GM12872 (cell line): ENCODE measurements at regions not wholly inside any gene's neighbourhood (a gene's known extent, or its start where the extent isn't known, plus 50 kb on each side); places are given as distances from the start of the nearest gene placed in this dataset.

Source experiments
- TF ChIP-seq, protein P1 (sequence below): IDR thresholded peaks from 3 replicates; pipeline ENCODE4 v1.5.1; 2011; ENCODE audit warnings: low read depth, mild to moderate bottlenecking, low read length, moderate library complexity; ENCODE audit not compliant: insufficient read depth

DNA sequence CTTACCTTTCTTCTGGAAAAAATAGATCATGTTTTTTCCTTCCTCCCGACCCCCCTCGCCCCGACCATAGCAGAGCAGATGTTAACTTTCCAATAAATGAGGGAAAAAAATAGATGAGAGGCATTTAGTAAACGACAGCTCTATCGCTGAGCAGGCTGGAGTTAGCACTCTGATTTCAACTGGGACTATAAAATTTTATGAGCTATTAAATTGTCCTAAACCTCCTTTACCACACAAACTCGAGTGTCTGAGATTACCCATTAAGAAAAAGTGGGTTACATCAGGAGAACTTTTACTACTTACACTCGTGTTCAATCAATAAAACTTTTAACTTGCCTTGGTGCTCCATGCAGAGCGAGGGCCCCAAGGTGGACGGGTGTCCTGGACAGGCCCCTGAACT is 59.8 kb upstream of the RNU6ATAC start:
- TF ChIP-seq, protein P1, sequence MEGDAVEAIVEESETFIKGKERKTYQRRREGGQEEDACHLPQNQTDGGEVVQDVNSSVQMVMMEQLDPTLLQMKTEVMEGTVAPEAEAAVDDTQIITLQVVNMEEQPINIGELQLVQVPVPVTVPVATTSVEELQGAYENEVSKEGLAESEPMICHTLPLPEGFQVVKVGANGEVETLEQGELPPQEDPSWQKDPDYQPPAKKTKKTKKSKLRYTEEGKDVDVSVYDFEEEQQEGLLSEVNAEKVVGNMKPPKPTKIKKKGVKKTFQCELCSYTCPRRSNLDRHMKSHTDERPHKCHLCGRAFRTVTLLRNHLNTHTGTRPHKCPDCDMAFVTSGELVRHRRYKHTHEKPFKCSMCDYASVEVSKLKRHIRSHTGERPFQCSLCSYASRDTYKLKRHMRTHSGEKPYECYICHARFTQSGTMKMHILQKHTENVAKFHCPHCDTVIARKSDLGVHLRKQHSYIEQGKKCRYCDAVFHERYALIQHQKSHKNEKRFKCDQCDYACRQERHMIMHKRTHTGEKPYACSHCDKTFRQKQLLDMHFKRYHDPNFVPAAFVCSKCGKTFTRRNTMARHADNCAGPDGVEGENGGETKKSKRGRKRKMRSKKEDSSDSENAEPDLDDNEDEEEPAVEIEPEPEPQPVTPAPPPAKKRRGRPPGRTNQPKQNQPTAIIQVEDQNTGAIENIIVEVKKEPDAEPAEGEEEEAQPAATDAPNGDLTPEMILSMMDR, result no peak

GRCh38 chr9:134224567-134225093 is 60.3 kb upstream of the RNU6ATAC start:
- TF ChIP-seq, protein P1, result no peak

DNA sequence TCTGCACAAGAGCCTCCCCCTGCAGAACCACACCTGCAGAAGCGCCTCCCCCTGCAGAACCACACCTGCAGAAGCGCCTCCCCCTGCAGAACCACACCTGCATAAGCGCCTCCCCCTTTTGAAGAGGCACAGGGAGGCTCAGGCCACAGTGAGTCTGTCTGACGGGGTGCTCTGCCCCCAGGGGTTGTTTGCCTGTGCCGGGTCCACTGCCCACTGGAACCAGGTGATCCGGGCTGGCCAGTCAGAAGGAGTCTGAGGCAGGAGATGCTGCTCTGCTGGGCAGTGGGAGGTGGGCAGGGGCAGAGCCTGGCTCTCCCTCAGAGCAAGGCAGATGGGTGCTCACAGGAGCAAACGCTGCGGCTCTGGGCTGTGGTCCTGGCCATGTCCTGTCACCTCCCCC is 60.8 kb upstream of the RNU6ATAC start:
- TF ChIP-seq, protein P1, result no peak

GRCh38 chr9:134225816-134226215 is 61.5 kb upstream of the RNU6ATAC start:
- TF ChIP-seq, protein P1, result no peak

DNA sequence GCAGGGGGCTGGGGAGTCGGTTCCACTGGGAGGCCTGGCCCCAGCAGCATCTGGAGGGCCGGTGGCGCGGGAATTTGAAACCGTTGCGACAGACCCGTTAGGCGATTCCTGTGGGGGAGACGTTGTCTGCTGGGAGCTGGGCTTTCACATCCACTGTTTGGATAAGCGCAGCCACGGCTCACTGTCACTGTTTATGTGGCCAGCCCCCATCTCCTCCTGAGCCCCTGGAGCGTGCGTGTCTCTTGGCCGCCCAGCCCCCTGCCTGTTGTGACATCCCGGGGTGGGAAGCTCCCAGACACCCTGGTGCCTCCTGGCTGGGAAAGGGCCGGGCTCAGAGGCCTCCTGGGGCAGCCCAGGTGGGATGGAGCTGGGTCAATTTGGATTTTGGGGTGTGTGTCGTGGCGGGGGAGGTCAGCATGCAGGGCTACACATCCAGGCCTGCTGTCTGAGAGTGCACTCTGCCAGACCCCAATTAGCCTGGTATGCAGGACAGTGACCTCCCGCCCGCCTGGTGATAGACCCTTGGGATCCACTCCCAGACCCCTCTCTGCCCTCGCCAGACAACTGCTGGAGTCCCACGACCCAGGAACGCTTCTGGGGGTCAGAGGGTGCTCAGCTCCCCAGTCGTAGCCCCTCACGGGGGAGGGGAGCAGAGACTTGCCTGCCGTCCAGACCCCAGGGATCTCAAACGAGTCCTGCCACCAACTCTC is 62.0 kb upstream of the RNU6ATAC start:
- TF ChIP-seq, protein P1, result no peak

DNA sequence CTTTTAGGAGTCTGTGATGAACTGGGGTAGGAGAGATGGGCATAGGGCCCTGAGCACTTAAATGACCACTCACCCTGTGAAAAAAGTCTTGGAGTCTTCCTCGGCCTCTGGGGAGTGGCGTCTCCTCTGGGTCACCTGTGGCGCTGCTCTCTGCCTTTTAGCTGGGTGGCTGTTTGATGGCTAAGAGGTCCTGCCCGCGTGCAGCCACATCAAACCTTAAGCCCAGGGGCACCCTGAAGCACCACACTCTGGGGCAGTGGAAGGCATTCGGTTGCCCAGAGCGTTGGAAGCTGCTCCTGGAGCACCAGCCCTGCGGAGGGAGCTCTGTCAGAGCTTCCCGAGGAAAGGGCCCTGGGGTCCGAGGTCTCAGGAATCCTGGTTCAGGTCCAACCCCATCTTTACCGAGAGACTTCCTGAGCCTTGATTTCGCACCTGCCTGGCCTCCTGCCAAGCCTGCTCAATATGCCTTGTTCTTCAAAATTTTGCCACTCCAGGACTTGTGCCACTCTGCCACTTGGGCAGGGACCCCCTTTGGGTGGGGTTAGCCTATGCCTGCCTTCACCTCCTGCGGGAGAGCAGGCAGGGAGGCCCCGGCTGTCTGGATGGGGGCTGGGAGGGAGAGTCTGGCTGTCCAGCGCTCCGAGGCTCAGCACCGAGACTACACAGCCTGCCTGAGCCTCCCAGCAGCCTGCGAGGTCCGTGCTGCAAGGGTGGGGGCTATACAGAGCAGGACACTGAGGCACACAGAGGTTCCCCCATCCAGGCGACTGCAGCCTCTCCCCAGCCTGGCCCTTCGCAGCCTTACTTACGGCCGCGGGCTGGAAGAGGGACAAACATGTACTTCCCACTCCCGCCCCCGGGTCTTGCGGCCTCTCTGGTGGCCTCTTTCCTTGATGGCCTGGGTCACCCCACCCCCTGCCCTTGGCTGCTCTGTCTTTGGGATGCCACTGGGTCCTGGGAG is 63.4 kb upstream of the RNU6ATAC start:
- TF ChIP-seq, protein P1, result no peak

- TF ChIP-seq, protein P1, result no peak
These were observed 64.3 kb upstream of the RNU6ATAC start for GRCh38 chr9:134228649-134229048.
